NCI-H446 (cell line): ENCODE measurements at regions not wholly inside any gene's neighbourhood (a gene's known extent, or its start where the extent isn't known, plus 50 kb on each side); places are given as distances from the start of the nearest gene placed in this dataset.
"Not testable (repeated sequence)": the region's sequence is repeated elsewhere in the genome, so short reads cannot be mapped to it uniquely, and the experiment has no call there.

Source experiments
- DNase-seq, 2 experiments: peaks; one replicate each; lab custom pipeline; 2025; lab: John Stamatoyannopoulos, UW

DNA sequence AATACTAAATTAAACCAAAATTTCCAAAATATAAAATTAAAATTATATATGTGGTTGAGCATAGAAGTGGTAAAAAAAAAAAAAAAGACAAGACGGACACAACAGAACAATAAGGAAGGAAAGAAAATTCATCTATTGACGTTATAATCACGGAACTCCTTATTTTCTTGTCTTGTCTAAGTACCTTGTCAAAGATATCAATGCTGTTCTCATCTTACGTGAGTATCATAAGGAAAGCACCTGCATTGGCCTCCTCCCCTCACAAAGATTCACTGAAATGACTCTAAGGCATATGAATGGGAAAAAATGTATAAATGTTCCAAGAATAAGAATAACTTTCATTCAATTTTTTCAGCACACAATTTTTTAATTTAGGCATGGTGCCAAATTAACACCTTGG, 135.4 kb downstream of the PPP1R3A start:
- DNase-seq: no peak

DNA sequence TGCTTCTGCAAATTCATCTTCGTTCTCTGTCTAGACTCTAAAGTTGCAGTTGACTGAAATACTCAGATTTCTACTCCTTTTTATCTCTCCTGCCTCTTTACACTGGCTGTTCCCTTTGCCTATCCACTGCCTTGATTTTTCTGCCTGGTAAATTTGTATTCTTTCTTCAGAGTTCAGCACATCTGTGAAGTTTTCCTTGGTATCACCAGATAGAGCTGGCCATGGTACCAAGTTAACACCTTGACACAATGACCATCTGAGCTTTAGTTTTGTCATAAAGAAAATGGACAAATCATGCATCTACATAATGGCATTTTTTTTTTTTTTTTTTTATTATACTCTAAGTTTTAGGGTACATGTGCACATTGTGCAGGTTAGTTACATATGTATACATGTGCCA, 143.0 kb downstream of the PPP1R3A start:
- no peak for DNase-seq

- no peak for DNase-seq
These were observed 143.4 kb downstream of the PPP1R3A start for GRCh38 chr7:113775401-113775800.

DNA sequence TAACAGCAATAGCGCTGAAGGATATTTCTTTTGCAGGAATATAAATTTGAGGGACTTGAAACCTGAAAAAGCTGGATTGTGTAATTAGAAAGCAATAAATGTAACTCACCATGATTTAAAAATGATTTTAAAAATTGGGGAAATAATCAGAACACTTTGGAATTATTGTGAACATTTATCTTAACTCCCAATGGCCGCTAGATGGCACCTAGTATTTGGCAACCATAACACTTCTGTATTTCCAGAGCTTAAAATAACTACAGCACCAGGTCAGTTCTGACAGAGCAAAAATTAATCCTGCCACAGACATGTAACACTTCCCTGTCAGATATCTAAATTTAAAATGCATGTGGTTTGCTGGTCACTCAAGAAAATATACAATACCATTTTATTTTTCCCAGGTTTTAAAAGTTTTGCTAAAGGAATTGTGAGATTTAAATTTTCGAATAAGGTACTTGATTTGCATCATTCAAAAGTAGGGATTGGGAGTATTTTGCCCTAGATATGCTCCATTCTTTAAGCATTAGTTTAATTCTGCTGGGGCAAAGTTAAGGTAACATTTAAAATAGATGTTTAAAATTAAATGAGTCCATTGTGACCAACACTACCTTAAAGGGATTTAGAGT, 144.5 kb downstream of the PPP1R3A start:
- peak in 1 of 2 experiments; percentile 58 for DNase-seq

- DNase-seq: no peak
These were observed 148.6 kb downstream of the PPP1R3A start for GRCh38 chr7:113770146-113770738.

GRCh38 chr7:113768387-113768786, 150.4 kb downstream of the PPP1R3A start:
- no peak for DNase-seq

DNA sequence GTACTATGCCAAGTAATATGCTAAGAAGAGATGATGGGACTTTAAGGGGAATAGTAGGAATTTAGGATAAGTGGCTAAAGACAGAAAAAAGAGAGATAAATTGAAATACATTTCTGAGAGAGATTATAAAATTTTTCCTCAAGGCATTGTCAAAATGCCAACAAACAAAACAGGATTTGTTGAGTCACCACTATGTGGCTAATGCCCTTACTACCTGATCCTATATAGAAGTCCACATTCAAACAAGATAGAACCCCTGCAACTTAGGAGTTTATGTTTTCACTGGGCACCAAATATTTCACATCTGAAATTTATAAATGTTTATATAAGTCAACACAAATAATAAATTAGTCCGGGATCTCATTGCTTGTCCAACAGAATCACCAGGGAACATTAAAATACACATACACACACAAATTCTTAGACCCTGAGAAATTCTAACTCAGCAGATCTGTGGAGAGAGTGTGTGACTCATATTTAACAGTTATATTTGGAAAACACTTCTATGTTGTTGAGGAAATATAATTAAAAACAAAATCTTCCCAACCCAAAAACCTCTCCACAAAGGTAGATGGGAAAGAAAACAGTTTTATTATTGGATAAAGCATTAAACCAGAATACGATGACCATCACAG, 154.3 kb downstream of the PPP1R3A start:
- DNase-seq: no peak

DNA sequence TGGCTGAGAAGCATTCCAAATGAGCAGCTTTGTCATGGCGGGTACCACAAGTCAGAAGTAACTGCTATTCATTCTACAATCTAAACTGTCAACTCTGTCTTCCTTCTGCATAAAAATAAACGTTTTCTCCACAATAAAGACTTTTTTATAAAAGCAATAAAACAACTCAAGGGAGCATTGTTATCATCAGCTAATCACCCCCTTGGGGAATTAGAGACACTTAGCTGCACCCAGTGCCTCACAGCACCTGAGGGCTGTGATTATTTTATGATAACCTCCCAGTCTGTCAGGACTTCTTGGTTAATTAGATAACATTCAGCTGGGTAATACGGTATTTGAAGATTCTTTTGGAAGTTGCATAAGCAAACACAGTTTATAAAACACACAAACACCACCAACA, 155.6 kb downstream of the PPP1R3A start:
- DNase-seq: no peak

DNA sequence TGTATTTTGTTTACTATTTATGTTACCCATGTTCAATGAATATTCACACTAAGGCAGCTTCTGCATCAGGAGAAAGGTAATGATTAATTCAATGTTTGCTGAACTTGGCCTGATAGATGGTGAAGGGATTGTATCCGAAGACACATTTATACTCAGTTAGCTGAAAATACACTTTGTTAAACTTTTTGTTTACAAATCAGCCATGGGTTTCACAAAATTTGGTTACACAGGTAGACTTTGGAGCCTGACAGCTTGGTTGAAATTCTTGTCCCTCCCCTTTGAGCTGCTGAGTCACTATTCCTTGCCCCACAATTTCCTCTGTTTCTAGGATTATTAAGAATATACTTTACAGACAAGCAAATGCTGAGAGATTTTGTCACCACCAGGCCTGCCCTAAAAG, 162.6 kb downstream of the PPP1R3A start:
- DNase-seq: no peak

DNA sequence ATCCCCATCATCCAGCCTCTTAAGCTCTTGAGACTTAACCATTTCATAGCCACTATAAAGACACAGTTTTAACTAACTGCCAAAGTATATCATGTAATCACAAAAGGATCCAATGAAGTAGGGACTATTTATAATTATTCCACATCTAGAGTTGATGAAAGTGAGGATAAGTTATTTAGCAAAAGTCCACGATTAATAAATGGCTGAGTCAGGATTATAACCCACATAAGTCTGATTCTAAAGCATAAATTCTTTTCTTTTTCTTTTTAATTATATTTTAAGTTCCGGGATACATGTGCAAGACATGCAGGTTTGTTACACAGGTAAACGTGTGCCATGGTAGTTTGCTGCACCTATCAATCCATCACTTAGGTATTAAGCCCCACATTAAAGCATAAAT, 166.1 kb downstream of the PPP1R3A start:
- DNase-seq: no peak

- no peak for DNase-seq
These were observed 166.5 kb downstream of the PPP1R3A start for GRCh38 chr7:113752289-113752688.

GRCh38 chr7:113751547-113751946, 167.3 kb downstream of the PPP1R3A start:
- no peak for DNase-seq

- not testable (repeated sequence) for DNase-seq
These were observed 170.4 kb downstream of the PPP1R3A start for GRCh38 chr7:113748385-113748784.

DNA sequence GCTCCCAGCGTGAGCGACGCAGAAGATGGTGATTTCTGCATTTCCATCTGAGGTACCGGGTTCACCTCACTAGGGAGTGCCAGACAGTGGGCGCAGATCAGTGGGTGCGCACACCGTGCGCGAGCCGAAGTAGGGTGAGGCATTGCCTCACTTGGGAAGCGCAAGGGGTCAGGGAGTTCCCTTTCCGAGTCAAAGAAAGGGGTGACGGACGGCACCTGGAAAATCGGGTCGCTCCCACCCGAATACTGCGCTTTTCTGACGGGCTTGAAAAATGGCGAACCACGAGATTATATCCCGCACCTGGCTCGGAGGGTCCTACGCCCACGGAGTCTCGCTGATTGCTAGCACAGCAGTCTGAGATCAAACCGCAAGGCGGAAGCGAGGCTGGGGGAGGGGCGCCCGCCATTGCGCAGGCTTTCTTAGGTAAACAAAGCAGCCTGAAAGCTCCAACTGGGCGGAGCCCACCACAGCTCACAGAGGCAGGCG, 175.8 kb downstream of the PPP1R3A start:
- not testable (repeated sequence) for DNase-seq

DNA sequence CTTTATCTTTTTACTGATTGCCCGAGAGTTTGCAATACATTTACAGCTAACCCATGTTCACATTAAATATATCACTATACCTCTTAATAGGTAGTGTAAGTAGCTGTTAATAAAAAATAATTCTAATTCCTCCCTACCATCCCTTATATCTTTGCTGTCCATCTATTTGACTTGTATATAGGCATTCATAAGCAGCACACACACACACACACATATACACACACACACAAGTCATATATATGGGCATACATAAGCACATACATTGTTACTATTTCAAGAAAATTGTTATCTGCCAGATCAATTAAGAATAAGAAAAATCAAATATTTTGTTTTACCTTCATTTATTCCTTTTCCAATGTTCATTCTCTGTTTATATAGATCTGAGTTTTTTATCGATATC, 176.4 kb downstream of the PPP1R3A start:
- no peak for DNase-seq

- DNase-seq: no peak
These were observed 187.2 kb downstream of the PPP1R3A start for GRCh38 chr7:113731571-113731970.

- DNase-seq: no peak
These were observed 188.4 kb downstream of the PPP1R3A start for GRCh38 chr7:113730309-113730955.

DNA sequence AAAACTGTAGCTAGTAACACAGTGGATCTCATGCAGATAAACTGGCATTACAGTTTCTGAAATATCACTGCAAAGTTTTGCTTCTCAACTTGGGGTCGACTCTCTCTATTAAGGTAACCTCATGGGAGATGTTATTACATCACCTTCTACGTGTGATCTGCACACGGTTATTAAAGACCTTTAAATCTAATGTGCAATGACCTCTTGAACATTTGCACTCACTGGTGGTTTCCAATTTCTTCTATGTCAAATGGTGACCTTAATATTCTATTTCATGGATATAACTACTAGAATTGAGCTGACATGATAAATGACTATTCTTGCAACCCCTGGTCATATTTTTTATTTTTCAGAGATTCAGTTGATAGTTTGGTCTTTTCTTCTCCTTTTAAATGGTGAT, 191.3 kb downstream of the PPP1R3A start:
- DNase-seq: no peak

DNA sequence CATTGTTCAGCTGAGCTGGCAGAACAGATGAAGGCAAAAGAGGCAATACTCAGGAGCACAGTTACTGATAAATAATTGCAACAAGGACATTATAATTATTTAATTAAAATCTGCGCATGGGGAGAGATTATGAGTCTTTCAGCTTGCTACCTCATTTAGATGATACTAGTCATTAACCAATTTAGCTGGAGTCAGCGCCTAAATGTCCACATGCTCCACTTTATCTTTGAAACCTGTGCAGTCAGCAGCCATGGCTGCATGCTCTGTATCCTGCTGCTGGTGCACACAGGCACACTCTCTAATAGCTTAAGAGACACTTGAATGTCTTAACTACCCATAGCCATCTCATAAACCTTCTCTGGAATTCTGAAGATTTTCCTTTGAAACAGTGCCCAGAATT, 196.8 kb downstream of the PPP1R3A start:
- no peak for DNase-seq

DNA sequence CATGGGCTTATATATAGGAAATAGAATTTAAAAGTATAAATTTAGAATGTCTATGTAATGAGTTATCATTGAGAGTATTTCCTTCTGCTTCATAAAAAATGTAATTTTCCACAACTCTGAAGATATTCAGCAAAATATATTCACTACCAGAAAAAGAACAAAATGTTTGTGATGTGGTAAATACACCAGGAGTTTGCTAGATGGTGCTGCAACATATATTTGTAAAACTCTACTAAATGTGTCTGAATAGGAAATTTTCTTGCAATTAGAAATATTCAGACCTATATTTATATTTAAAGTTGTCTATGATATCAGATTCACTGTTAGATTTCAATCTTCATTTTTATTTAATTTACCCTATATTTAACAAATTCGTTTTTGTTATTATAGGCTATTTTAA, 201.1 kb downstream of the PPP1R3A start:
- no peak for DNase-seq

- DNase-seq: no peak
These were observed 202.6 kb downstream of the PPP1R3A start for GRCh38 chr7:113715981-113716856.

- DNase-seq: no peak
These were observed 203.5 kb downstream of the PPP1R3A start for GRCh38 chr7:113715262-113715661.
